AML-193 (cell line): ENCODE measurements at regions not wholly inside any gene's neighbourhood (a gene's known extent, or its start where the extent isn't known, plus 50 kb on each side); places are given as distances from the start of the nearest gene placed in this dataset.
"Not testable (repeated sequence)": the region's sequence is repeated elsewhere in the genome, so short reads cannot be mapped to it uniquely, and the experiment has no call there.

Experiments used
- DNase-seq, 2 experiments: peaks; one replicate each; lab custom pipeline; 2025; lab: John Stamatoyannopoulos, UW

DNA sequence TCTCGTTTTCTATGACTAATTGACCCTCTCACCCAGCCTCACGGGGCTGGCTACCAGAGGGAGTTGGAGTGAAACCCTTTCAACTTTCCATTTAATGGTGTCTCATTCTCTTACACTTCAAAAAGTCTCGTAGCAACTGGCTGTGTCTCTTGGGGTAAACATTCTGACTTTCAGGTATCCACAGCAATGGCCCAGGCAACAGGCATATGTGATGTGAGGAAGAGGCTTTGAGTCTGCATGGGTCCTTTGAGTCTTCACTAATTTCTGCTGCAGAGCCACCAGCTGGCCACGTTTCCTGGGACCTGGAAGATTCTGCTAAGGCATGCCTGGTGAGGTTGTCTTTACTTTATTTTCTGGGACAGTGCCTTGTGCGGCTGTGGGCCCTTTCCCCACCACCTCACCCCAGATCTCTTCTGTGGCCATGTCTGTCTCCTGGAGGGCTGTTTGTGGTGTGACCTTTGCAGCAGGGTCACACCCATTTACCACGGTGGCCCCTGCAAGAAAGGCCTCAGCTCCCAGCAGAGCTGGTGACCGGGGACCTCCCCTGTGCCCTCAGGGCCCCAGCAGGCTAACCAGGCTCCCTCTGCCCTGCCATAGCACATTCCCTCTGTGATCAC, 112.5 kb upstream of the FRG1 start:
- no peak for DNase-seq

DNA sequence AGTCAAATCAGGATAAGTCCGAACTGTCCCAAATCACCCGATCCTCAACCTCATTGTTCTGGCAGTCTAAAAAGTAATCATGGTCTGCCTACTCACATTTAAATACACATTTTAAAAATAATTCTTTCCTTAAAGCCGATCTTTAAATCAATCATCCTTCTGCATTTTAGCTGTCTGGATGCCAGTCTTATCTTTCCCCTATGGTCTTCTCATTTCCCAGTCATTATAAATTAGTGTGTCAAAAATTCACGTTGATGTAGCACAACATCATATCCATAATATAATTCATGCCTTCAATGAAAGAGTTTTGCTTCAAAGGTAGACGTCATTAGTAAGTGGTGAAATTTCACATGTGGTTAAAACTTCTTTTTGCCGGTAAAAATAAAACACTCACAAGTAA, 108.1 kb upstream of the FRG1 start:
- DNase-seq: no peak

DNA sequence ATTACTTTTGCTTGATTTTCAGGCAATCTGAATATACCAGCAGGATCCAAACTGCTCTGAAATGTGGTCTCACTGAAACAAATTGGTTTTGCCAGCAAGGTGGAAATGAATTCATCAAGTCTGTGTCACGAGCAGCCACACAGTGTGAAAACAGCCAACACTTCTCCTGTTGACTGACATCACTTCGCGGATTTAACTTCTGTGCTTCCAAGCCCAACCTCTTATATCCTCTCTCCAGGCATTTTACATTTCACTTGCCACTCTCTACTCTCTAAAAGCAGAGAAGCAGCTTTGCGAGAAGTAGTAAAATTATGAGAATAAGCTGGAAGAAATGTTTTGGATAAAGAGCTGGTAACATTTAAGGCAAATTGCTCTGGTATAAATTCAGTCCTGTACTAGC, 106.1 kb upstream of the FRG1 start:
- DNase-seq: no peak

DNA sequence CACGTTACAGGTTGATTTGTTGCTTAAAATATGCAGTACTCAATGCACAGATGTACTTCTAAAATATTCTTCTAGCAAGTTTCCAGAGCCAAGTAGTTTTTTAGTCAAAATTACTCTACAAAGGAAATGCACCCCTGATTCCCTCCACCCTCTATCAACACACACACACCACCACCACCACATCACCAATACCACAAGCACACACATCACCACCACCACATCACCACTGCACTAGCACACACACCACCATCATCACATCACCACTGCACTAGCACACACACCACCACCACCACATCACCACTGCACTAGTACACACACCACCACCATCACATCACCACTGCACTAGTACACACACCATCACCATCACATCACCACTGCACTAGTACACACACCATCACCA, 105.2 kb upstream of the FRG1 start:
- DNase-seq: no peak

DNA sequence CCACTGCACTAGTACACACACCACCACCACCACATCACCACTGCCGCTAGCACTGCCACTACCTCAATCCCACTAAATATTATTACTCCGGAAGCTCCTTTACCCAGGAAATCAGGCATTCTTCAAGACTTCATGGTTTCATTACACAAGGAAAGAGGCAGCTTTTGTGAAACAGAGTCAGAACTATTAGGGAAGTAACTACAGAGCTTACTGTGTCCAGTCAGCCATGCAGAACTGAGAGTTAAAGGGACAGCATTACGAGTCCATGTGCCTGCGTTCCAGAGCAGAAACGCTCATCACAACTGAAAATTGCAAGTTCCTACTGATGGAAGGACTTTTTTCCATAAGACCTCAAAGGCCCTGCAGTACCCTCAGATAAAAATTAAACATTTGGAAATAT, 103.2 kb upstream of the FRG1 start:
- DNase-seq: no peak

DNA sequence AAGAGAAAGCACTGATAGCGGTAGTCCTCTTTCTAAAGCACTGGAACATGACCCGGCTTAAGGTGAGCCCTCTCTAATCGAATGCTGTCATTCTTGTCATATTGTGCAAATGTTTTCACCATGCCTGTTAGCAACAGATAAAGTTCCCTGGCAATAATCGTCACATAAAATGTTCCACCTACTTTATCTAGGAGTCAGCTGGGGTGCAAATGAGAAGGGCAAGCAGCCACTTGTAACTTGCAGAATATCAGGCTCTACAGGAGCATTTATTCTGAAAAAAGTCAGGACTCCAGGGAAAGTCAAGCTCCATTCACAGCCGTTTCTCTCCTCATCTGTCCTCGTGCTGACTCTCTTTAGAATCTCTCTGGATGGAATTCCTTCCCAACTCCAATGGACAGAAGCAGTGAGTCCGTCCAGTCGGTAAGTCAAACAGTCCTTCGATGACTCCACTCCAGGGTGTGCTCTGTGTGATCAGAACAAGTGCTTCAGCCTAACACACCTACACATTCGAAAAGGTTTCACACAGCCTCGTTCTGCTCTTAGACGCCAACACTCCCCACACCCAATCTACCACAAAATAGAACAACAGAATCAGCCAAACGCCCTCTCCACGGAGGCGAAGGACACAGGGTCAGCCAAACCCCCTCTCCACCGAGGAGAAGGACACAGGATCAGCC, 101.7 kb upstream of the FRG1 start:
- no peak for DNase-seq

DNA sequence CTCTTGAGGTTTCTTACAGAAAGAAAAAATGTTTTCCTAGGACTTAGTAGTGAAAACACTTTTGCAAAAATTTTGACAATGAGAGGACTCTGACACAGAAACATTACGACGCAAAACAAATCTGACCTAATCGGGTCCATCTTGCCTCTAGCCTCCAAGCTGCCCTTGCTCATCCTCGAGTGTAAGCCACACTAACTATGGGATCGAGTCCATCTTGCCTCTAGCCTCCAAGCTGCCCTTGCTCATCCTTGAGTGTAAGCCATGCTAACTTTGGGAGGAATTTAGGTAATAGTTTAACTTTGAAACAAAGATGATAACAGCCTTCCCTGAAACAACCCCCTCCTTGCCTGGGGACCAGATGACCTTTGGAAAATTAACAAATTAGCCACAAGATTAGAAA, 100.3 kb upstream of the FRG1 start:
- DNase-seq: no peak

DNA sequence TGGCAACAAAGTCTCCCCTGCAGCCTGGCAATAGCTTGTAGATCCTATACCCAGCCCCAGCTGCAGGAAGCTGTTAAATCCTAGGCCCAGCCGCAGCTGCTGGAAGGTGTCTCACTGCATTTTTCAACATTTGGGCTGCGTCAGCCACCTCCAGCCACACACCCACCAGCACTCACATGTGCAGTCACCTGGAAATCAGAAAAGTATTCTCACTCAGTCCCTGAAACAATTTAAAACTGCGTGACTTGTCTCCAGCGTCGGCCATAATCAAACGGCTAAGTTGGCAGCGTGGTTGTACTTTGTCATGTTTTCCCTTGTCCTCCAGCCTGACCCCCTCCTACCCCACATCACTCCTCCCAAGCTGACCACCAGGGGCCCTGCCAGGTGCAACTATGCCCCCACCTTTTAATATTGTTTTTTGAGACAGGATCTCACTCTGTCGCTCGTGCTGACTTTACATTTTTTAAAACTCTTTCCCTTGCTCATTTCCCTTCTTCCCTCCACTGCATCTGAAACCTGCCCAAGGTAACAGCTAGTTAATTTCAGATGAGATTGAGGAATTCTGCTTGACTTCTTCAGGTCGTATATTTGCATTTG, 97.2 kb upstream of the FRG1 start:
- no peak for DNase-seq

DNA sequence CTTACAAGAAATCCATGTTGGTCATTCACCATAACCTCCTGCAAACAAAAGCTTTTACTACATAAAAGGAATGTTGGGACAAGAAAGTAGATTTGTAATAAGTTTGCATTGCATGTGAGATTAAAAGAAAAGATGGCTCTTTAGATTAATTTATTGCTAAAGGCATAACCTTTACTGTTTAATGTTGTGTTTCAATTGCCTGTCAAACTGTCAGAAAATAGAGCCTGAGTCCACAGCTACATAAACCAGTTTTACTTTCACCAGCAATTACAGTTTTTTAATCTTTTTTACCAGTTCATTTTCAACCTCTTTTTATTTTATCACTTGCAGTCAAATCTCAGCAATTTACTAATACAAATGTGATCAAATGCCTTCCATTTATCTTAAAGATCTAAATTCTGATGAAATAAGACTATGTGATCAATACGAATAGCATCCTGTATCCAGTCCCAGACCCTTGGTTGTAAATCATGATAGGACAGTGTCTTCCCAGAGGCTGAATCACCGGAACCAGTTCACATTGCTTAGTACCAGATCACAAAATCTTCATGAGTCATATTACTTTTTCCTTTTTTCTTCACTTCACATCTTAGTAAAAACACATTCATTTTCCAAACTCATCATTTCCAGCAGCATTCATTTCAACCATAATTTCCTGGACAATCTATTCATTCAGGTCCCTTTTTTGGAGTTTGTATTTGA, 95.4 kb upstream of the FRG1 start:
- no peak for DNase-seq

DNA sequence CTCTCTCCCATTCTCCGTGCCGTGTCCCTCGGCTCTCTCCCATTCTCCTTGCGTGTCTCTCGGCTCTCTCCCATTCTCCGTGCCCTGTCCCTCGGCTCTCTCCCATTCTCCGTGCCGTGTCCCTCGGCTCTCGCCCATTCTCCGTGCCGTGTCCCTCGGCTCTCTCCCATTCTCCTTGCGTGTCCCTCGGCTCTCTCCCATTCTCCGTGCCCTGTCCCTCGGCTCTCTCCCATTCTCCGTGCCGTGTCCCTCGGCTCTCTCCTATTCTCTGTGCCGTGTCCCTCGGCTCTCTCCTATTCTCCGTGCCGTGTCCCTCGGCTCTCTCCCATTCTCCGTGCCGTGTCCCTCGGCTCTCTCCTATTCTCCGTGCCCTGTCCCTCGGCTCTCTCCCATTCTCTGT, 94.6 kb upstream of the FRG1 start:
- DNase-seq: not testable (repeated sequence)

DNA sequence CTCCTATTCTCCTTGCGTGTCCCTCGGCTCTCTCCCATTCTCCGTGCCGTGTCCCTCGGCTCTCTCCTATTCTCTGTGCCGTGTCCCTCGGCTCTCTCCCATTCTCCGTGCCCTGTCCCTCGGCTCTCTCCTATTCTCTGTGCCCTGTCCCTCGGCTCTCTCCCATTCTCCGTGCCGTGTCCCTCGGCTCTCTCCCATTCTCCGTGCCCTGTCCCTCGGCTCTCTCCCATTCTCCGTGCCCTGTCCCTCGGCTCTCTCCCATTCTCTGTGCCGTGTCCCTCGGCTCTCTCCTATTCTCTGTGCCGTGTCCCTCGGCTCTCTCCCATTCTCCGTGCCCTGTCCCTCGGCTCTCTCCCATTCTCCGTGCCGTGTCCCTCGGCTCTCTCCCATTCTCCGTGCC, 94.1 kb upstream of the FRG1 start:
- not testable (repeated sequence) for DNase-seq

DNA sequence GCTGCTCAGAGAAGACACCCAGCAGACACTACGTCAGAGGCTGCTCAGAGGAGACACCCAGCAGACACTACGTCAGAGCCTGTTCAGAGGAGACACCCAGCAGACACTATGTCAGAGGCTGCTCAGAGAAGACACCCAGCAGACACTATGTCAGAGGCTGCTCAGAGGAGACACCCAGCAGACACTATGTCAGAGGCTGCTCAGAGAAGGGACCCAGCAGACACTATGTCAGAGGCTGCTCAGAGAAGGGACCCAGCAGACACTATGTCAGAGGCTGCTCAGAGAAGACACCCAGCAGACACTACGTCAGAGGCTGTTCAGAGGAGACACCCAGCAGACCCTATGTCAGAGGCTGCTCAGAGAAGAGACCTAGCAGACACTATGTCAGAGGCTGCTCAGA, 92.0 kb upstream of the FRG1 start:
- not testable (repeated sequence) for DNase-seq

DNA sequence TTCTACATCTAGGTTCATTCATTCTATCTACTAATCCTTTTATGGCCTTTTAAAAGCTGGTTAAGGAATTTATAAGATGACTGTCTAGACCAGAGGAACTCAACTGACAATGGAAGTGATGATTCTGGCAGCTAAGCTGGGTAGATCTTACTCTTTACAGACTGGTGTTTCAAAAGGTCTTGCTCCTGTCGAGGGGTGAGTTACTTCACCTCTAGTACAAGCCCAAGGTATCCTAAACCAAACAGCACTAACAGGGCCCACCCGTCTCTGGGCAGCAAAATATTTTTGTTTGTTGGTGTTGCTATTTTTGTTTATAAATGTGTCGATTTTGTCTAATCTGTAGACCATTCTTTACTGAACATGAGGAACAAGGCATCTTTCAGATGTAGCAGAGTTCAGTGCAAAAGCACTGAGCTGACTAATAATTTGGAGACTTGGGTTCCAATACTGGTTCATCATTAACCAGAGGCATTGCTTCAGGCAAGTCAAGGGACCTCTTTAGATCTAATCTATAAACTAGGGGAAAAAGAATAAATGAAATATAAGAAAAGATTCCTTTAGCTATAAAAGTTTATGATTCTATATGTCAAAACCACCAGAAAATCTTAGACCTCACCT, 90.3 kb upstream of the FRG1 start:
- DNase-seq: no peak

DNA sequence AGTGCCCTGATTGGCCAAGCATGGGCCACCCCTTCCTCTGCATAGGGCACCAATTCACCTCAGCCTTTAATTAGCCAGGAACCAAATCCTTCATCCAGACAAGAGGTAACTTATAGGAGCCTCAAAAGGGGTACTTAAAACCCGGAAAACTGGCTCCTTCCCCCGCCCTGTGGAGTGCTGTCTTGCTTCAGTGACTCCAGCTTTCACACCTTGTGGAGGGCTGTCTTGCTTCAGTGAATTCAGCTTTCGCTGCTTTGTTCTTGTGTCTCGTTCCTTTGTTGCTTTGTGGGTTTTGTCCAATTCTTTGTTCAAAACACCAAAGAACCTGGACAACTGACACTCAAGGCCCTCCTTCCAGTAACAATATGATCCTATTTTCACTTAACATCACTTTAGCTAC, 82.2 kb upstream of the FRG1 start:
- no peak for DNase-seq

DNA sequence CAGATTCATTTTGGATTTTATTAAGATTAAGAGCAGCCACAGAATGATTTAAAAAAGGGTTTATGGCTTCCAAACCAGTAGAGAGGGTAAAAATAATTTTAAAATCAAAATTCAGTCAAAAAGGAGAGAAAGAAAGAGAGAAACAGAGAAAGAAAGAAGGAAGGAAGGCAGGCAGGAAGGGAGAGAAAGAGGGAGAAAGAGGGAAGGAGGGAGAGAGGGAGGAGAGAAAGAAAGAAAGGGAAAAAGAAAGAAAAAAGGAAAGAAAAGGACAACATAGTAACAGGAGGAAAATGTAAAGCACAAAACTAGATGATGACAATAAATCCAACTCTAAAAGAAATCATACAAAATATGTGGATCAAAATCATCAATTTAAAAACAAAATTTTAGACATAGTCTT, 79.6 kb upstream of the FRG1 start:
- no peak for DNase-seq

DNA sequence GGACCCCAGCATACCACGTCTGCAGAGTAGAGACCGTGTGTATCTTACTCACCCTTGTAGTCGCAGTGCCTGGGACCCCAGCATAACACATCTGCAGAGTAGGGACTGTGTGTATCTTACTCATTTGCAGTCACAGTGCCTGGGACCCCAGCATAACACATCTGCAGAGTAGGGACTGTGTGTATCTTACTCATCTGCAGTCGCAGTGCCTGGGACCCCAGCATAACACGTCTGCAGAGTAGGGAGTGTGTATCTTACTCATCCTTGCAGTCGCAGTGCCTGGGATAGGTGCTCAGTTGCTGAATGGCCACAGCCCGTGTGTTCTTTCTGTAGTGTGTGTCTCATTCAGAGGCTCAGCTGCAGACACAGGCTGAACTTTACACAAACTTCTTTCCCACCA, 71.4 kb upstream of the FRG1 start:
- no peak for DNase-seq

DNA sequence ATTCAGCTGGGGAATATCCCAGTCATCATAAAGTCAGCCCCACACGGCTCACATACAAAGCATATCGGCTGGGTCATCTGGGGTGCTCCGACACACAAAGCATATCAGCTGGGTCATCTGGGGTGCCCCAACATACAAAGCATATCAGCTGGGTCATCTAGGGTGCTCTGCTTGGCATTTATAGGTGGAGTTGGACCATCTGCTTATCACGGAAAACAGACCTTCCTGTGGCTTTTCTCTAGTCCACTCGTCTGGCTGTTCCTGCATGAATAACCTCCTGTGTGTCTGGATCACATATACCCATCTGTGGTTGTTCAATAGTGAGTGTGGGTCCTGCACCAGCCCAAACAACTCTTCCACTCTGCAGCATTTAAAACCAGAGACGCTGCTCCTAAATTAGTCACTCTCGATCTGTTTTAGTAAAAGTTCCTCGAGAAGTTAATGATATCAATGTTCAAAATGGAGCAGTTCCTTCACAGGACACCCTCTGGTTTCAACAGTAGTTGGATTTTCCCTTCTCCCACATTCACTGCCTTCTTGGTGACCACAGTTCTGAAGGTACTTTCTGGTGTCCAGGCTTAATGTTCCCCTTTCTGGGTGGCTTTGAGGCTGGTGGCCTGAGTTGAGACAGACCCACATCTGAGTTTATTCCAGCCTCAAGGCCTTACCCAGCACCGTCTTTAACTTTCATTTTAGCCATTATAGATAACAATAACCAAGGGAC, 70.0 kb upstream of the FRG1 start:
- DNase-seq: no peak

DNA sequence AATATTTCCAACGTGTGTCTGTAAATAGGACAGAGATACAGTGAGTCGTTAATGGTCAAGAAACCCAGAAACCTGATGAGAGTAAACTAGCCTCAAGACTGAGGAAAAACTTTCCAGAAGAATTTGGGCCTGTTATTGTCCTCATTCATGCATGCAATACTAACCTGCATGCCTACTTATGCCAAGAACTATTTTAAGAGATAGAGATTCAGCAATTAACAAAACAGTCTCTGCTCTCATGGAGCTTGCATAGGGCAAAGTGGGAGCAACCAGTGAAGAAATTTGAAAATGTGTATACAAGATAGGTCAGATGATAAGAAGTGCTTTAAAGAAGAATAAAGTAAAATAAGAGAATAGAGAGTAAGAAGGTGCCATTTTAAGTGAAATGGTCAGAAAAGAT, 66.1 kb upstream of the FRG1 start:
- DNase-seq: no peak

DNA sequence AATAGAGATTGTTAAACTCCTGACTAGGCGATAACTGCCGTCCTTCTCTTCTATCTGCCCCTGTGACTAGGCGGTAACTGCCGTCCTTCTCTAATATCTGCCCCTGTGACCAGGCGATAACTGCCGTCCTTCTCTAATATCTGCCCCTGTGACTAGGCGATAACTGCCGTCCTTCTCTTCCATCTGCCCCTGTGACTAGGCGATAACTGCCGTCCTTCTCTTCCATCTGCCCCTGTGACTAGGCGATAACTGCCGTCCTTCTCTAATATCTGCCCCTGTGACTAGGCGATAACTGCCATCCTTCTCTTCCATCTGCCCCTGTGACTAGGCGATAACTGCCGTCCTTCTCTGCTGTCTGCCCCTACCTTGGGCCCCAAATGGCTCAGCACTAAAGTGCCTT, 59.5 kb upstream of the FRG1 start:
- DNase-seq: not testable (repeated sequence)

DNA sequence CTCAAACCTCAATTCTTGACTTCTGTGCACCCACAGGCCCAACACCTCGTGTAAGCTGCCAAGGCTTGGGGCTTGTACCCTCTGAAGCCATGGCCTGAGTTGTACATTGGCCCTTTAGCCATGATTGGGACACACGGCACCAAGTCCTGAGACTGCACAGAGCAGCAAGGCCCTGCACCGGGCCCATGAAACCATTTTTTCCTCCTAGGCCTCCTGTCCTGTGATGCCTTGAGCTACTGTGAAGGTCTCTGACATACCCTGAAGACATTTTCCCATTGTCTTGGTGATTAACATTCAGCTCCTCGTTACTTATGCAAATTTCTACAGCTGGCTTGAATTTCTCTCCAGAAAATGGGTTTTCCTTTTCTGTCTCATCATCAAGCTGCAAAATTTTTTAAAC, 52.3 kb upstream of the FRG1 start:
- not testable (repeated sequence) for DNase-seq
